ENCODE measurements at regions not wholly inside any gene's neighbourhood (a gene's known extent, or its start where the extent isn't known, plus 50 kb on each side); places are given as distances from the start of the nearest gene placed in this dataset.

GRCh38 chr9:99365233-99365980 is 143.3 kb downstream of the SEC61B start:
- DNase-seq (ENCODE audit: low spot score) = no peak

DNA sequence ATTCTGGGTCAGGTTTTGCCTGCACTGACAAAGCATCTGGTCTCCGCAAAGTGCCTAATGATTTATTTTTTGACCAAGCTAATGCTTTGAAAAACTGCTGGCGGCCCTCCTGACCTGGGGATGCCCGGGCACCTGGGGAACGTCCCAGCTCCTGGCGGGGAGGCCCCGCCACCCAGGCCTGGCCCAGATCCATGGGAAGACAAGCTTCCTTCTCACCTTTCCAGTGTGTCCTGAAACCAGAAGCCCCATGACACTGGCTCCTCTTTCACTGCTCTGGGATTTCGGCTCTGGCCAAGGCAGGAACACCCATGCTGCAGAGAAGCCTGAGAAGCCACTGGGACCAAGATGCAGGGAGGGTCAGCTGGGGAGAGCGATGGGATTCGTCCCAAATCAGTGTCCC is 144.1 kb downstream of the SEC61B start:
- no peak for DNase-seq (ENCODE audit: low spot score)

GRCh38 chr9:99366621-99367020 is 144.5 kb downstream of the SEC61B start:
- no peak for DNase-seq (ENCODE audit: low spot score)

DNA sequence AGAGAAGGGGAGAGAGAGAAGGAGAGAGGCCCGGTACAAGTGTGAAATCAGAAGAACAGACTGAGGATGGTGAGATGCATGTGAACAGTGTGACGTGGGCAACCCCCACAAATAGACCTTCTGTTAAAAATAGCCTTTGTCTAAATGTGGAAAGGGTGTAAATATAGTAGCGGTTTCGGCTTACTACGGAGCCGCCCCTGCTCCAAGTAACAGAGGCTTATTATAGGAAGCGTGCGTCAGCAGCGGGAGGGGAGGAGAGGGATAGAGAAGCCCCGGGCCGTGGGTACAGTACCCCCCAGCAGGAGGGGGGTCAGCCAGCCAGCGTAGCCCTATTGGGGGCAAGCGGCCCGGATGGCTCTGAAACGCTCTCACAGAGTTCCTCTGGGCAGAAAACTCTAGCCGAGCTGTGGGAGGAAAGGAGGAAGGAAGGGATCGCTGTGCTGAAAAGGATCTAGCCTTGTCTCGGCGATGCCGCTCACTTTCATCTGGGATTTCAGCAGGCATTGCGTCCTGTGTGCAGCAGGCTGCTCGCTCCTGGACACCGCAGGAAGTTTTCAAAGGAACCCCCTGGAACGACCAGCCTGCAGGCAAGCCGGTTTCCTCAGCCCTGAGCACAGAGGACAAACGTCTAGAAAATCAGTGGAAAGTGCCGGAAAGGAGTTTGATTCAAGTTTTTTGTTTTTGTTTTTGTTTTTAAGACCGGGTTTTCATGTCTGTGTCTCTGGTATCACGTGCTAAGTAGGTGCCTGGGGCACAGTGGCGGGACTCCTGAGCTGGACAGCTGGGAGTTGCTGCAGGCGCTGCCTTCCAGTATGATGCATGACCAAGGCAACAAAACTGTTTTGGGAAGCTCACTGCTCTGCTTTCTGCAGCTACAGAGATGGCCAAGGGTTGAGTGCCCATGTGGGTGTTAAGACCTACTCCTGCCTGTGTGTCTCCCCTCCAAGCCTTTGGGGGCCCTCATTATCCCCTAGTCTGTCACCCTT is 146.6 kb downstream of the SEC61B start:
- no peak for DNase-seq (ENCODE audit: low spot score)

- DNase-seq (ENCODE audit: low spot score) = no peak
Observed at GRCh38 chr9:99369327-99369722, 147.2 kb downstream of the SEC61B start.

DNA sequence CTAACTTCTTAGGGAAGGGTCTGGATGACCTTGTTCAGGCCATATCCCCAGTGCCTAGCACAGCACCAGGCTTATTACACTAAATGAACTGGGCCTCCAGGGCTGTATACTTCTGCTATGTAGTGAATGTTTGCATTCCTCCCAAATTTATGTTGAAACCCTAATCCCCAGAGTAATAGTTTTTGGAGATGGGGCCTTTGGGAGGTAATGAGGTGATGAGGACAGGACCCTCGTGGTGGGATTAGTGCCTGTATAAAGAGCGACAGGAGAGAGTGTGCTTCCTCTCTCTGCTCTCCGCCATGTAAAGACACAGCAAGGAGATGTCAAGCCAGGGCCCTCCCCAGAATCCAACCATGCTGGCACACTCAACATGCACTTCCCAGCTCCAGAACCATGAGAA is 148.3 kb downstream of the SEC61B start:
- no peak for DNase-seq (ENCODE audit: low spot score)

DNA sequence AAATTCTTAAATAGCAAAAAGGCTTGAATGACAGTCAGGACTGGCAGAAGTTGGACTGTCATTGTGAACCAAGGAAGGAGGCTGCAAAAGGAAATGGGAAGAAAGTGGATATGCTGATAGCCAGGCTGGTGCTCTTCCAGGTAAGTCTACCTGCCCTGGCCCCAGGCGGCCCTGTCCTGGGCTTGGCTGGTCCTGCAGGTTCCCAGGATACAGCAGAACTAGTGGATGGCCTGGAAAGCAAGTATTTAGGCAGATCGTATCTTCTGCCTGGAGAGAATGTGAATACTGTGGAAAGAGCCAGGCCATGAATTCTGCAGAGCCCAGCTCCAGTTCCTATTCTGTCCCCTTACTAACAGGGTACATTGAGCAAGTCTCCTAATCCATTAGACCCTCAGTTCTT is 149.3 kb downstream of the SEC61B start:
- no peak for DNase-seq (ENCODE audit: low spot score)

DNA sequence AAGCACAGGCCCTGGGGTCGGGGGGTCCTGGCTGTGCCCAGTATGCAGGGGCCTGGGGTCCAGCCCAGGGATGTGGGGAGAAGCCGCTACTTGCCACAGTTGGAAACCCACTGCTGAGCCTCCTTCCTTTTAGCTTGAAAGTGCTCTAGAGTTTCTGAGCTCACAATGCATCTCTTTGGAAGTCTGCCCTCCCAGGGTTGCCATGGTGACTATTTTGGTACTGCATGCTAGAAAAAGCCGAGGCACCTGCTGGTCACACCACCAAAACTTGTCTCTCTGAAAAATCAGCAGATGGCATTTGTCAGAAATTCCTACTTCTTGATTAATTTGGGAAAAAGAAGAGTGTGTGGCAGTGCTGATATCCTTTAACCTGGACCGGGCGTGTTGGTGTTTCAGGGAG is 151.8 kb downstream of the SEC61B start:
- DNase-seq (ENCODE audit: low spot score) = no peak

DNA sequence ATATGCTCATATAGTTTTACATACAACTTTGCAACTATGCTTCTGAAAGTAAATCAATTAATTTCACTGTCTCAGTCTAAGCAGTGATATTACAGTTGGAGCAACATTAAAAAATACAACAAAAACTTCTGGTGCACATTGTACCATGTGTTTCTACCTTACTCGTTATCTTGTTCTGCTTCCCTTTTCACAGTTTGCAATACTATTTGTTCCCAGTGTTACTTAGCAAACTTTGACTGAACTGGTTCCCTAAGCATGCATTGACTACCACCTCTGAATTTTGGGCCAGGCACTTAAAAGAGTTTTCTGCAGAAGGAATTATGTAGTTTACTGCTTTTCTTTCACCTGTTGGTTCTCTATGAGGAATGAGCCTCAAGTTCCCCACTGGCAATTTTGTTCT is 152.7 kb downstream of the SEC61B start:
- DNase-seq (ENCODE audit: low spot score) = no peak

- no peak for DNase-seq (ENCODE audit: low spot score)
Observed at GRCh38 chr9:99375481-99375880, 153.4 kb downstream of the SEC61B start.

GRCh38 chr9:99377790-99378775 is 156.0 kb downstream of the SEC61B start:
- no peak for DNase-seq (ENCODE audit: low spot score)

DNA sequence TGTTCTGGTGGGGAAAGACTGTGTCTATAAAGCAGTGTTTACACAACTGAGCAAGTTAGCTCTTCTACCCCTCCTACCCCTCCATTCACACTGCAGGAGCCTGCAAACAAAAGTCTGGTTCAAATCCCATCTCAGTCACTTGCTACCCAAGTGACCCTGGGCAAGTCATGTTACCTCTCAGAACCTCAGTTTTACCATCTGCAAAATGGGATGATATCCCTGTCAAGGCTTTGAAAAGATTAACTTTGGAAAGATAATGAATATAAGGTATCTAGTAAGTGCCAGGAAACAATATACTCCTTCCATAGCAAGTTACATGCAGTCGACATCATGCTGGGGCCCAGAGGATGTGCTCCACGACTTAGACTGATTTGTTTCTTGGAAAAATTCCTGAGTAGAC is 161.5 kb downstream of the SEC61B start:
- DNase-seq (ENCODE audit: low spot score) = no peak

- DNase-seq (ENCODE audit: low spot score) = no peak
Observed at GRCh38 chr9:99385215-99385614, 163.1 kb downstream of the SEC61B start.

GRCh38 chr9:99385814-99386279 is 163.8 kb downstream of the SEC61B start:
- no peak for DNase-seq (ENCODE audit: low spot score)

- no peak for DNase-seq (ENCODE audit: low spot score)
Observed at GRCh38 chr9:99387431-99387830, 165.3 kb downstream of the SEC61B start.

- no peak for DNase-seq (ENCODE audit: low spot score)
Observed at GRCh38 chr9:99389087-99390033, 167.3 kb downstream of the SEC61B start.

GRCh38 chr9:99391937-99392594 is 170.0 kb downstream of the SEC61B start:
- DNase-seq (ENCODE audit: low spot score) = no peak

DNA sequence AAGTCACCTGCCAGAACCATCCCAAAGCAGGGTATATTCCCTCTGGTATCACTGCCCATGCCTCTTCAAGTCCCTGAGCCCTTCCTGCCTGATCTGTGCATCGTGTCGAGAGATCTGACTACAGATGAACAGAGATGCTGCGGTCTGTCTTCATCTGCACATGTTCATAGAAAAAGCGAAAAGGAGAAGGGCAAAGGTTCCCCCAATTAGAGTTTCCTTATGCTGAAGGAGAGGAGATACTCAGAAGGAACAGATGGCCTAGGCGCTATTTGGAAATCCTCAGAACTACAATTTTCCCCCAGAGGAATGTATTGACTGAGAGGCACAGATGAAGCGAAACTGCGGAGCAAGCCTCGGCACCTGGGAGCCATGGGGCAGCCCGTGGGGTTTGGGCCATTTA is 170.9 kb downstream of the SEC61B start:
- DNase-seq (ENCODE audit: low spot score) = no peak

DNA sequence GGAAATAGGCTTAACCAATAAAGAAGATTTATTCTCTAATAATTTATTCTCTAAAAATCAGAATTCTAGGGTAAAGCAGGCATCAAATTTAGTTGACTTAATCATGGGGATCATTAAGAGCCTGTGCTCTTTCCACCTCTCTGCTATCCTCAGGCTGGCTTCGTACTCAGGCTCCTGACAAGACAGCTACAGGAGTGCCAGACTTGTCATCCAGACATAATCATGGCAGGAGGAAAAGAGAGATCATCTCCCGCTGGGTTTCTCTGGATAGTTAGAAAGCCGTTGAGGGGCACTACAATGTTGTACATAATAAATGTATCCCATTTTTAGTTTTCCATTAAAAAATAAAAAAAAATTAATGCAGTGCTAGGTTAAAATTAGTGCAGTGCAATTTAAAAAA is 171.9 kb downstream of the SEC61B start:
- no peak for DNase-seq (ENCODE audit: low spot score)

DNA sequence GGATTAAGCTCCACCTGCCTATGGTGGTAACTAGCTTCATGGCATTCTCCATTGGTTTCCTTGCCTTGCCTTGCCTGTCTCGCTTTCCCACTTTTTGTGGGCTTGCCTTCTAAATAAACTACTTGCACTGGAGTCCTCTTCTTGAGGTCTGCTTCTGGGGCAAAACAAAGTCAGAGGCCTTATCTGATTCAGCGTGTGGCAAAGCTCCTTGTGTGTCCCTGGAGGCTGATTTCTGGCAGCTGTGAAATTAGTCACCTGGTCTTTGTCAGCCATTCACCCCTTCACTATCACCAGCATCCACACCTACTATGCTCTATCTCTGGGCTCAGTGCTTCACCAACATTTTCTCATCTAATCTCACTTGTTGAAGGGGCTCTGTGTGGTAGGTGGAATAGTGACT is 176.2 kb downstream of the SEC61B start:
- DNase-seq (ENCODE audit: low spot score) = no peak

Data from SW480 (cell line).